ENCODE measurements at regions not wholly inside any gene's neighbourhood (a gene's known extent, or its start where the extent isn't known, plus 50 kb on each side); places are given as distances from the start of the nearest gene placed in this dataset.

- no peaks in the 10 kb centered on the region for H3K9me3 ChIP-seq (replicated peaks in 1 of 11)
- H3K9ac ChIP-seq, result no peak overlapping the region
- H4K20me1 ChIP-seq, result no peaks in the 10 kb centered on the region
- H3K4me1 ChIP-seq, result peaks cover 0 to 8% (median 0%) of the 10 kb centered on the region in 10 experiments; a peak in 4 of 20 replicates
- no peak overlapping the region for H3K4me3 ChIP-seq
- TF ChIP-seq Cebpa-rat (IDR thresholded peaks at IDR 0.05), result no peak
- H3K27ac ChIP-seq, result no peak overlapping the region
- H3K4me2 ChIP-seq, result no peak overlapping the region; a peak in 1 of 22 replicates
- no peaks in the 10 kb centered on the region for H3K27me3 ChIP-seq
- H3K36me3 ChIP-seq, result no peaks in the 10 kb centered on the region
Measured at GRCh38 chr2:17059458-17059857, 393.8 kb upstream of the CYRIA start.

- H3K4me3 ChIP-seq, result no peak overlapping the region
- no peaks in the 10 kb centered on the region for H3K27me3 ChIP-seq
- H3K4me2 ChIP-seq, result no peak overlapping the region; a peak in 1 of 22 replicates
- no peaks in the 10 kb centered on the region for H3K36me3 ChIP-seq
- TF ChIP-seq Cebpa-rat (IDR thresholded peaks at IDR 0.05), result no peak
- no peaks in the 10 kb centered on the region for H4K20me1 ChIP-seq
- H3K4me1 ChIP-seq, result peaks cover 0 to 8% (median 0%) of the 10 kb centered on the region in 10 experiments; a peak in 4 of 20 replicates
- no peak overlapping the region for H3K9ac ChIP-seq
- no peak overlapping the region for H3K27ac ChIP-seq
- no peaks in the 10 kb centered on the region for H3K9me3 ChIP-seq (replicated peaks in 1 of 11)
Measured at GRCh38 chr2:17058772-17059402, 393.3 kb upstream of the CYRIA start.

- Histone ChIP-seq H3K9ac (no peak overlapping the region), H3K4me2 (no peak overlapping the region)
Measured at GRCh38 chr2:17057109-17058017, 391.7 kb upstream of the CYRIA start.

GRCh38 chr2:17056236-17056635, 390.6 kb upstream of the CYRIA start:
- Histone ChIP-seq H3K9ac (no peak overlapping the region), H3K36me3 (no peaks in the 10 kb centered on the region), H3K27ac (no peak overlapping the region), H4K20me1 (no peaks in the 10 kb centered on the region), H3K4me3 (no peak overlapping the region), H3K4me1 (peaks cover 0 to 8% (median 0%) of the 10 kb centered on the region in 10 experiments; a peak in 4 of 20 replicates), H3K9me3 (replicated peaks in 1 of 11) (no peaks in the 10 kb centered on the region), H3K4me2 (no peak overlapping the region), H3K27me3 (no peaks in the 10 kb centered on the region)
- no peak for TF ChIP-seq Cebpa-rat (IDR thresholded peaks at IDR 0.05)

More at GRCh38 chr2:17057109-17058017, 391.7 kb upstream of the CYRIA start:
- Histone ChIP-seq H3K4me3 (no peak overlapping the region), H3K27ac (no peak overlapping the region), H4K20me1 (no peaks in the 10 kb centered on the region), H3K27me3 (no peaks in the 10 kb centered on the region), H3K36me3 (no peaks in the 10 kb centered on the region), H3K4me1 (peaks cover 0 to 8% (median 0%) of the 10 kb centered on the region in 10 experiments; a peak in 4 of 20 replicates), H3K9me3 (replicated peaks in 1 of 11) (no peaks in the 10 kb centered on the region)
- no peak for TF ChIP-seq Cebpa-rat (IDR thresholded peaks at IDR 0.05)

GRCh38 chr2:17052001-17052400, 386.4 kb upstream of the CYRIA start:
- H3K4me3 ChIP-seq, result no peak overlapping the region
- H3K9me3 ChIP-seq (replicated peaks in 1 of 11), result no peaks in the 10 kb centered on the region
- no peaks in the 10 kb centered on the region for H4K20me1 ChIP-seq
- no peaks in the 10 kb centered on the region for H3K27me3 ChIP-seq
- TF ChIP-seq Cebpa-rat (IDR thresholded peaks at IDR 0.05), result no peak
- no peaks in the 10 kb centered on the region for H3K36me3 ChIP-seq
- H3K27ac ChIP-seq, result no peak overlapping the region
- no peak overlapping the region for H3K4me2 ChIP-seq
- no peak overlapping the region for H3K9ac ChIP-seq
- no peaks in the 10 kb centered on the region for H3K4me1 ChIP-seq

GRCh38 chr2:17051538-17051937, 385.9 kb upstream of the CYRIA start:
- no peak overlapping the region for H3K4me3 ChIP-seq
- TF ChIP-seq Cebpa-rat (IDR thresholded peaks at IDR 0.05), result no peak
- no peaks in the 10 kb centered on the region for H3K36me3 ChIP-seq
- no peak overlapping the region for H3K27ac ChIP-seq
- no peaks in the 10 kb centered on the region for H3K4me1 ChIP-seq
- no peaks in the 10 kb centered on the region for H4K20me1 ChIP-seq
- H3K27me3 ChIP-seq, result no peaks in the 10 kb centered on the region
- H3K9me3 ChIP-seq (replicated peaks in 1 of 11), result no peaks in the 10 kb centered on the region
- H3K9ac ChIP-seq, result no peak overlapping the region
- no peak overlapping the region for H3K4me2 ChIP-seq

GRCh38 chr2:17043173-17043572, 377.5 kb upstream of the CYRIA start:
- no peak overlapping the region for H3K9ac ChIP-seq
- H3K27ac ChIP-seq, result no peak overlapping the region
- H4K20me1 ChIP-seq, result no peaks in the 10 kb centered on the region
- no peak overlapping the region for H3K4me3 ChIP-seq
- H3K36me3 ChIP-seq, result no peaks in the 10 kb centered on the region
- no peaks in the 10 kb centered on the region for H3K4me1 ChIP-seq
- H3K9me3 ChIP-seq (replicated peaks in 1 of 11), result peaks cover 0 to 12% (median 0%) of the 10 kb centered on the region in 11 experiments; a peak in 3 of 22 replicates
- H3K4me2 ChIP-seq, result no peak overlapping the region
- no peak for TF ChIP-seq Cebpa-rat (IDR thresholded peaks at IDR 0.05)
- no peaks in the 10 kb centered on the region for H3K27me3 ChIP-seq

GRCh38 chr2:17036361-17036760, 370.7 kb upstream of the CYRIA start:
- Histone ChIP-seq H3K9ac (no peak overlapping the region), H4K20me1 (no peaks in the 10 kb centered on the region), H3K36me3 (no peaks in the 10 kb centered on the region), H3K4me1 (no peaks in the 10 kb centered on the region), H3K27ac (no peak overlapping the region), H3K4me3 (no peak overlapping the region), H3K27me3 (no peaks in the 10 kb centered on the region), H3K4me2 (no peak overlapping the region), H3K9me3 (replicated peaks in 1 of 11) (no peaks in the 10 kb centered on the region)
- TF ChIP-seq Cebpa-rat (IDR thresholded peaks at IDR 0.05), result no peak

- no peak for TF ChIP-seq Cebpa-rat (IDR thresholded peaks at IDR 0.05)
- Histone ChIP-seq H3K9me3 (replicated peaks in 1 of 11) (no peaks in the 10 kb centered on the region), H3K4me3 (no peak overlapping the region), H3K4me2 (no peak overlapping the region), H3K36me3 (no peaks in the 10 kb centered on the region), H4K20me1 (no peaks in the 10 kb centered on the region), H3K27ac (no peak overlapping the region), H3K9ac (no peak overlapping the region), H3K4me1 (no peaks in the 10 kb centered on the region), H3K27me3 (no peaks in the 10 kb centered on the region)
Measured at GRCh38 chr2:17035010-17035409, 369.4 kb upstream of the CYRIA start.

All from BLaER1 treated with 17β-estradiol and CSF1 and Interleukin-3, amounts not matched to agents 10 nM and 100 nM (cell line).